ENCODE measurements at regions not wholly inside any gene's neighbourhood (a gene's known extent, or its start where the extent isn't known, plus 50 kb on each side); places are given as distances from the start of the nearest gene placed in this dataset.
"Not testable (repeated sequence)": the region's sequence is repeated elsewhere in the genome, so short reads cannot be mapped to it uniquely, and the experiment has no call there.

- no peak for DNase-seq (ENCODE audit: low read depth, low spot score)
Observed at GRCh38 chr16:75780669-75781068, 54.4 kb upstream of the CPHXL start.

GRCh38 chr16:75781683-75782343, 55.5 kb upstream of the CPHXL start:
- DNase-seq (ENCODE audit: low read depth, low spot score), result no peak

DNA sequence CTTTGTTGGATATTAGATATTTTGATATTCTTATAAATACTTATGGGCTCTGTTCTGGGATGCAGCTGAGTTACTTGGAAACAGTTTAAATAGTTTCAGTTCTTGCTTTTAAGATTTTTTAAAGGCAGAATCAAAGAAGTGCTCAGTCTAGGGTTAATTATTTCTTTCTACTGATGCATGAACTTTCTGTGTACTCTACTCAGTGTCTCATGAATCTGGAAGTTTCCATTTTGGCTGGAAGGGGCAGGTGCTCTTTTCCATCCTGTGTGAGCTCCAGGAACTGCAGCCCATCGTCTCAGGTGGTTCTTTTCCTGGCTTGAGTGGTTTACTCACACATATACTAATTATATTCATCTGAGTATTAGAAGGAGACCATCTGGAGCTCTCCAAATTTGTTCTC, 61.1 kb upstream of the CPHXL start:
- no peak for DNase-seq (ENCODE audit: low read depth, low spot score)

DNA sequence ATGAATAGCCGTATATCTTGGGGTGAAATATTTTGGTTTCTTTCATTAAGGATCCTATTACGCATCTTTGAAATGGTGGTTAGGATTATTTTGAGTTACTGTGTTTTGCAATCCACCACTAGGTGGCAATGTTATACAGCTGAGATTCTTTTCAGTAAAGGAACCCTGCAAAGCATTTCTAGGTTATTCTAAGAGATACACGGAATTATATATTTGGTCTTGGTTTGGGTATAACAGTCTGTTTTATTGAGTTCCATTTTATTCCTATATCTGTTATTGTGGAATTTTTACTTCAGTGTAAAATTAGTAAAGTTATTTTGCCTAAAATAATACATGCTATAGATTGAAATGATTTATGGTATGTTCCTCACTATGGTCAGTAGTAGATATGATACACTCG, 62.9 kb upstream of the CPHXL start:
- peak; percentile 10 for DNase-seq (ENCODE audit: low read depth, low spot score)

DNA sequence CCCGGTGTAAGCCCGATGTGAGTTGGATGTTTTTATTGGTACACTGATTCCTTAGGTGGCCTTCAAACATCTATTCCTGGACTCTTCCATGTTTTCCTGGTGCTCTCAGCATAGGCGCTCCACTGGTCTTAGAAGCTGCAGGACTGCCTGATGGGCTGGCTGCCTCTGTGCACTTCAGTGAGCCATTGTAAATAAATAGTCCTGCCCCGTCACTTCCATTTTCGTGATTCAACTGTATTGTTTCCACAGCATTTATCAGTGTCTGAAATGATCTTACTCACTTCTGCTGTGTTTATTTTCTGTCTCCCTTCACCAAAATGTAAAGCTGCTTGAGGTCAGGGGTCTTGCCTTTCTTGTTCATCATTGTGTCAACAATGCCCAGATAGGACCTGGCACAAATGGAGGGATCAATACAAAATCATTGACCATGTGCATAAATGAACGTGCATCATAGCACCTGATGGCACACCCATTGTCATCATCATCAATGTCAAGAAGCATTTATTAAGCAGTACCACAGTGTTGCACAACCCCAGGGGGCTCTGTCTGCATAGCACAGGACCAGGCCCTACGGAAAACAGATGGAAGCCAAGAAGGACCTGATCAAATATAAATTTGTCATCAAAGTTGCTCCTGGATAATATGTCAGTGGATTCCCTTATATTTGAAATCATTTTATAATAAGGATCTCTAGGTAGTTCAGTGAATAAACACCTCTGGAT, 66.6 kb upstream of the CPHXL start:
- DNase-seq (ENCODE audit: low read depth, low spot score), result no peak

GRCh38 chr16:75793641-75794040, 67.4 kb upstream of the CPHXL start:
- no peak for DNase-seq (ENCODE audit: low read depth, low spot score)

GRCh38 chr16:75794426-75794825, 68.1 kb upstream of the CPHXL start:
- DNase-seq (ENCODE audit: low read depth, low spot score), result no peak

DNA sequence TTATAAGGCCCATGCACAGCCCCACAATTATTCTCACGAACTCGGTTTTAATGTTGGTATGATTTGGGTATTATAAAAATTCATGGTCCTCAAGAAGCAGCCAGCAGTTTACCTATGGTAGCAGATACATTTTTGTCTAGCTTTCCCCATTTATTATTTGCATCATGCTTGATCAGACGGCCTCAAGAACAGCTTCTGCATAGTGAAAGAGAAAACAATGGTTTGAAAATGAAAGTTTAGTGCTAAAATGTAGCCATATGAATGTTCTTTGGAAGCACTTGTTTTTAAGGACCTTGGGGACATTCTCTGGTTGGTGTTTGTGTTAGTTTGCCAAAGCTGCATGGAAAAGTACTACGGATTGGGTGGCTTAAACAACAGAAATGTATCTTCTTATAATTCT, 72.4 kb upstream of the CPHXL start:
- no peak for DNase-seq (ENCODE audit: low read depth, low spot score)

DNA sequence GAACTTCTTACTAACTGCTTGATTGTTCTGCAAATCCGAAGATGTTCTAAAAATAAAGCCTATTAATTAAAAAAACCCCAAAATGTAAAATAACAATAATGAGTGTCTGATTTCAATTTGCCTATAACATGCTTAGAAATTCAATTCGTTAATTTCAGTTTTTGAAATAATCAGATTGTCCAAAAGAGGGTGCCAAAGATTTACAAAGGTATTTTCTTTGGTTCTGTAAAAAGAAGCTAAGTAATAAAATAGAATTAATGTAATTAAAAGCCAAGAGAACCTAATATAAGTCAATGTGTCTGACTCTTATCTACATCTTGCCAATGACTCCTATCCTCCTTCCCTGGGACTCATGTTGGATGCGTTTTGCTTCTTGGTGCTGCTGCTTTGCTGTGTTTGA, 75.0 kb upstream of the CPHXL start:
- DNase-seq (ENCODE audit: low read depth, low spot score), result no peak

- DNase-seq (ENCODE audit: low read depth, low spot score), result no peak
Observed at GRCh38 chr16:75803753-75804152, 77.5 kb upstream of the CPHXL start.

DNA sequence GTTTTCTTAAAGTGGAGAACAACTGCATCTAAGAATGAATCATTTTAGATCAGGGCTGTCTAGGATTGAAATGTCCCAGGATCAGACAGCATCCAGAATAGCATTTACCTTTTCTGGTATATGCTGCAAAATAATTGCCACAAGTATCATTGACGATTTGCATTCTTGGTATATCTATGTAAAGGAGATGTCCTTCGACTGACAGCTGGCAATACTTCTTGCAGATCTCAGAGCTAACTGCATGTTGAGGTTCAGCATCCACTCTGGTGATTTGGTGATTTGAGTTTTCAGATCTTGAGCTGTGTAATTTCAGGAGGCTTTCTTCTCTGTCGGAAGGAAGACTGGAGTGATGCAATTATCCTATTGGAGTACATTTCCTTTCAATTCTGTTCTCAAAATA, 78.1 kb upstream of the CPHXL start:
- DNase-seq (ENCODE audit: low read depth, low spot score), result no peak

GRCh38 chr16:75805946-75806345, 79.7 kb upstream of the CPHXL start:
- DNase-seq (ENCODE audit: low read depth, low spot score), result no peak

DNA sequence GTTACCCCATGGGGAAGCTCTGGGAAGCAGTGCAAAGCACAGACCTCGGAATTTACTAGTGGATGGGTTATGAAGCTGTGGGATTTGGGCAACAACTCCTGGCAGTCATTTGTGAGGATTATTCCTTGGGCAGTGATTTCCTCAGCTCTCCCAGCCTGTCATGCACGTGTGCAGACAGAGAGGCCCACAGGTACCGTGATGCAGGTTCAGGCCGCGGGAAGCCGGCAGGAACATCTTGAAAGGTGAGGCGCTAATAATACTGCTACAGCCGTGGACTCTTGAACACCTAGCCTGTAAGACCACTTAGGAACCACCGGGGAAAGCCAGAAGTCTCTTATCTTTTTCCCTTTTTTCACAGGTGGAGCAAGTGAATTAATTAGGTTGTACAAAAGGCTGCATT, 80.2 kb upstream of the CPHXL start:
- DNase-seq (ENCODE audit: low read depth, low spot score), result no peak

DNA sequence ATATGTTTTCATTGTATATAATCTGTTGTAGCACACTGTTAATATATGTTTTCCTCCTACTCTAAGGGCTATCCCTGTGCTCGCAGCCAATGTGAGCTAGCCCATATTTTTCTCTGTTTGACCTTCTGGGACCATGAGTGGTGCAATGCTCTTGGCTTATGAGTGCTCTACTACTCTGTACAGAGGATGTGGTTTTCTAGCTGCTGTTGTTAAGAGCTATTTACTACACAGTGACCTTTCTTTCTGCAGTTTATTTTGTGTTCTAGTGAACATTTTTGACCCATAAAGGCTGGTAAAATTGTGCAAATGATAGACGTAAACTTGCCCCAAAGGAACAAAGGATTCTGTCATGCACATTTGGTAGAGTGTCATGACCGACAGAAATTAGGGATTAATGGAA, 84.1 kb upstream of the CPHXL start:
- DNase-seq (ENCODE audit: low read depth, low spot score), result no peak

DNA sequence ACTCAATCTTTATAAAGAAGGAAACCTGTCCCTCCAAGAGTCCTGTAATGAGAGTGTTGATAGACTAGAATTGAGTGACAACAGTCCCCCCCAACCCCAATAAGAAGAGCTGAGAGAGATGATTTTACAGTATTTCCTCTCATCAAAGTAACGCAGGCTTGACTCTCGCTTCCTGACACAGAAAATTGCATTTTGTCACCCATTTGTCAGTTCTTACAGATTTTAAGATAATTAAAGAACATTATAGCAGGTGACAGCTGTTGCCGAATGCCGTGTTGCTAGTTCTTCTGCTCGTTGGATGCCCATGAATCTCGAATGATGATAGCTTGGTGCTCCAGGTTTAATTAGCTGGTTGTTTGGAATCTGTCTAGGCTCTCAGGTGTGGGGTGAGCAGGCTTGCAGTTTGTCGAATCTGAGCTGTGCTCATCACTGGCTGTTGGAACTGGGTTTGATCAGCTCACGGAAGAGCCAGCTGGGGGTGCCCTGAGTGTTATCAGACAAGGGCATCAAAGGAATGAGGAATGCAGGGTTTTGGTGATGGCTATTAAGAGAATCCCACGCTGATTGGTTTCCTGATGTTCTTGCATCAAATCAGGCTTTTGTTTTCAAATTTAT, 84.8 kb upstream of the CPHXL start:
- no peak for DNase-seq (ENCODE audit: low read depth, low spot score)

DNA sequence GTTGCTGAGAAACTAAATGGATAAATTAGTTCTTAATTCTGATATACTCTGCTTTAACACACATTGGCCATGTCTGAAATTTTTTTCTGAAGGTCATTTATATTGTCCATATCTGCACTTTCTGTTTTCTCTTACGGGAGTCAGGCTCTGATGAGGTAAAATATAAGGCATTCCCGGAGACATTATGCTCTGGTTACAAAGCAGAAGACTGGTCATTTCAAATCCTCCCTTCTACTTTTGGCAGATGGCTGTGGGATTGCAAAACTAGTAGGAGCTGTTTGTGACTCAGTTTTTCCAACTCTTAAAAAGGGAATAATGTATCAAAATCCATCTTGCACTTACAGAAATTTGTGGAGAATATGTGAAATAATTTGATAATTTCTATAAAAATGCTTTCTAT, 92.2 kb upstream of the CPHXL start:
- no peak for DNase-seq (ENCODE audit: low read depth, low spot score)

DNA sequence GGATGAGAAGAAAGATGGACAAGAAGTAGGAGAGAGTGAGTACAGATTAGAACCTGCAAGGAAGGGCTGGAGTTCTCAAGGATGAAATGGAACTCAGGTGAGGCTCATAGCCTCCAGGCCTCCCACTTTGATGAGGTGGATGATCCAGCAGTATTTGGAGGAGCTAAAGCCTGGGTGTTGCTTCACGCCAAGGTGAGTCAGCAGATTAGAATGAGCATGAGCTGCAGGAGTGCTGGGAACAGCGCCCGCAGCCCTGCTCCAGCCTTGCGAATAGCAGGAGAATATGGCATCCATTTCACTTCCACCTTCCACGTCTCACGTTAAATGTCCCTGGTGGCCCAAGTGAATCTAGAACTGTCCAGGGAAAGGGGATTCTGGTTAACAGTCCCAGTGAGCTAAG, 94.4 kb upstream of the CPHXL start:
- no peak for DNase-seq (ENCODE audit: low read depth, low spot score)

- DNase-seq (ENCODE audit: low read depth, low spot score), result no peak
Observed at GRCh38 chr16:75821117-75821516, 94.8 kb upstream of the CPHXL start.

DNA sequence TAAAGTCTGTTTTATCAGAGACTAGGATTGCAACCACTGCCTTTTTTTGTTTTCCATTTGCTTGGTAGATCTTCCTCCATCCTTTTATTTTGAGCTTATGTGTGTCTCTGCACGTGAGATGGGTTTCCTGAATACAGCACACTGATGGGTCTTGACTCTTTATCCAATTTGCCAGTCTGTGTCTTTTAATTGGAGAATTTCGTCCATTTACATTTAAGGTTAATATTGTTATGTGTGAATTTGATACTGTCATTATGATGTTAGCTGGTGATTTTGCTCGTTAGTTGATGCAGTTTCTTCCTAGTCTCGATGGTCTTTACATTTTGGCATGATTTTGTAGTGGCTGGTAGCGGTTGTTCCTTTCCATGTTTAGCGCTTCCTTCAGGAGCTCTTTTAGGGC, 99.5 kb upstream of the CPHXL start:
- DNase-seq (ENCODE audit: low read depth, low spot score), result not testable (repeated sequence)

GRCh38 chr16:75827372-75828038, 101.2 kb upstream of the CPHXL start:
- DNase-seq (ENCODE audit: low read depth, low spot score), result not testable (repeated sequence)

- DNase-seq (ENCODE audit: low read depth, low spot score), result not testable (repeated sequence)
Observed at GRCh38 chr16:75833385-75833784, 107.1 kb upstream of the CPHXL start.

GRCh38 chr16:75836347-75837010, 110.2 kb upstream of the CPHXL start:
- DNase-seq (ENCODE audit: low read depth, low spot score), result no peak

Data from smooth muscle cell of the brain vasculature (primary cell).